Fibroblast of lung (primary cell): ENCODE measurements at regions not wholly inside any gene's neighbourhood (a gene's known extent, or its start where the extent isn't known, plus 50 kb on each side); places are given as distances from the start of the nearest gene placed in this dataset.

ENCODE experiments used
- DNase-seq, 2 donors: peaks; one replicate each; pipeline versions ENCODE4 v3.0.0 to v3.0.0-alpha.2; 2010; ENCODE audit warnings: low read depth in 2 of 2
- H2AFZ ChIP-seq: 2 replicates; pipeline ENCODE4 v1.5.1; 2012; ENCODE audit warnings: low read length, control low read depth, inconsistent platforms
- H3K27ac ChIP-seq: 2 replicates; pipeline ENCODE4 v1.5.1; 2011; ENCODE audit warnings: low read length, control low read depth; ENCODE audit not compliant: insufficient read depth
- H3K27me3 ChIP-seq: 2 replicates; pipeline ENCODE4 v1.5.1; 2011; ENCODE audit warnings: mild to moderate bottlenecking, low read length; ENCODE audit not compliant: control insufficient read depth, insufficient read depth
- H3K36me3 ChIP-seq: 2 replicates; pipeline ENCODE4 v1.5.1; 2011; ENCODE audit warnings: low read length; ENCODE audit not compliant: control insufficient read depth, insufficient read depth
- H3K4me1 ChIP-seq: 2 replicates; pipeline ENCODE4 v1.5.1; 2011; ENCODE audit warnings: low read length; ENCODE audit not compliant: control insufficient read depth, insufficient read depth; ENCODE audit errors: extremely low read depth
- H3K4me2 ChIP-seq: 2 replicates; pipeline ENCODE4 v1.5.1; 2011; ENCODE audit warnings: low read length, control low read depth; ENCODE audit not compliant: insufficient read depth; ENCODE audit errors: extremely low read depth
- H3K4me3 ChIP-seq, 4 experiments: fragments of 200-600 bp in 1 of 4; sonication (generic) in 1 of 4; replicated peaks in 1 of 4; 2 replicates each; pipeline ENCODE4 v1.5.1; 2011 to 2016; ENCODE audit warnings: low read length in 4 of 4, low read depth in 3 of 4, mild to moderate bottlenecking in 3 of 4, control low read depth in 2 of 4, inconsistent platforms in 1 of 4, mixed read lengths in 1 of 4; ENCODE audit not compliant: insufficient read depth in 1 of 4; ENCODE audit errors: control extremely low read depth in 1 of 4
- H3K79me2 ChIP-seq: 2 replicates; pipeline ENCODE4 v1.5.1; 2012; ENCODE audit warnings: mild to moderate bottlenecking, low read length, inconsistent platforms; ENCODE audit not compliant: control insufficient read depth, insufficient read depth
- H3K9ac ChIP-seq: 2 replicates; pipeline ENCODE4 v1.5.1; 2011; ENCODE audit warnings: mild to moderate bottlenecking, low read length, control low read depth; ENCODE audit not compliant: insufficient read depth
- H3K9me3 ChIP-seq: 2 replicates; pipeline ENCODE4 v1.5.1; 2012; ENCODE audit warnings: low read depth, low read length; ENCODE audit not compliant: control insufficient read depth, insufficient read depth
- H4K20me1 ChIP-seq: 2 replicates; pipeline ENCODE4 v1.5.1; 2011; ENCODE audit warnings: low read length; ENCODE audit not compliant: control insufficient read depth, insufficient read depth; ENCODE audit errors: extremely low read depth
- CTCF ChIP-seq, 2 donors: IDR thresholded peaks in 1 of 2; conservative IDR thresholded peaks in 1 of 2; 1 replicate in 1 of 2; 2 replicates in 1 of 2; pipeline ENCODE4 v1.5.1; 2011 to 2012; ENCODE audit warnings: low read length in 2 of 2, control low read depth in 1 of 2, inconsistent platforms in 1 of 2, low read depth in 1 of 2, mild to moderate bottlenecking in 1 of 2
- EZH2 ChIP-seq: IDR thresholded peaks from 2 replicates; pipeline ENCODE4 v1.5.1; 2012; ENCODE audit warnings: low read length, control low read depth, mild to moderate bottlenecking; ENCODE audit errors: missing control alignments

DNA sequence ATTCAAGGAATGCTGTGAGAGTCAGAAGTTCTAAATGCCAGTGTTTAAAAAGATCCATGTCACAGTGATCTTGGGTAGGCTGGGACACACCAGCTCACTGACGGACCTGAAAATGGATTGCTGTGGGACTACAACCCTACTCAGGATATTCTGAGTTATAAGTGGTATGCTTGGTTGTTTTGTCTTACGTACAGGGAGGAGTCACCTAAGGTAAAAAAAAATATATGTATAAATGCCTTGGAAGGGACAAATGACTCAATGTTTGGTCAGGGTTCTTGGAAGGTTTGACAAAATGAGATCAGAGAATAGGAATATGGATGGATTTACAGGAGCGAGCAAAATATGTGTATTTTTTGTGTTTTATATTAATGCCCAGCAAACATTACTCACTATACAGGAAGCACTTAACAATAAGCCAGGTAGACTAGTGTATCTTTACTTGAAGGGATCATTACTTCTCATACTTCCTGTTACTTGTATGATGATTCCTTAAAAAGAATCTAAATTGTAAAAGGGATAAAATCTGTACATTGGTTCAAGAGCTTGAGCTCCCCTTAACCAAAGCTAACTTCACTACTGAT is 767.3 kb downstream of the GBE1 start:
- H3K27ac ChIP-seq, result no peak overlapping the region
- TF ChIP-seq CTCF (conservative IDR thresholded peaks at IDR 0.05 in 1 of 2, IDR thresholded peaks at IDR 0.05 in 1 of 2; ENCODE audit: low read depth in 1 of 2, low read length in 2 of 2) (no peak), EZH2 (no peak)

DNA sequence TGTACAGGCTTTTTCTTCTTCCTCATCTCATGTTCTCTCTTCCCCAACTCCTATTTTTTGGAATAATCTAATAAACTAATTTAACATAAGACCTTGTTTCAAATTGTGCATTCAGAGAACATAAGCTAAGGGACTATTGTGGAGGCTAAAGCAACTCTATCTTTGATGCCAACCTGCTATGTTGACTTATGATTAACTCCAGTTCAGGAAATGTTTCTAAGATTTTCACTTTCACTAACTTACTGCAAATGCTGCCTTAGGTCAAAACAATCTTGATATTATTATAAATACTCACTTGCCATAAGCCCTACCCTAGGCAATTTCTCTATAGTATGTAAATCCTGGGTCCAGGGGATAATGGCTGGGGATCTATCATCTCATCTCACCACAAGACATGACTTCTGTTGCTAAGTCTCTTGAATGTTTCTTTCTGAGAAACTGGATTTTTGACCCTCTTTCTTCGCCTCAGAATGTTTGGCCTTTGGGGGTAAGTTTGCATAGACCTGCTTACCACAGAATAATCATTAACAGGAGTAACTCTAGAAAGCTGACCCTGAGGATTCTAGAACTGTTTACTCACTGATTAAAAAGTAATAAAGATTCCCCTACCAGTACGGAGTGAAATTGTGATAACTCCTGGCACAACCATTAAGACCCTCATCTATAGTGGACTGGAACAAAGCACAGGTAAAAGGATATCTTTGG is 768.1 kb downstream of the GBE1 start:
- H3K4me3 ChIP-seq, result no peak overlapping the region
- no peak overlapping the region for H3K4me2 ChIP-seq
- DNase-seq, result no peak
- H2AFZ ChIP-seq, result no peak overlapping the region
- no peak overlapping the region for H3K27ac ChIP-seq
- H3K9ac ChIP-seq, result no peak overlapping the region
- no peaks in the 10 kb centered on the region for H3K9me3 ChIP-seq
- H4K20me1 ChIP-seq, result no peaks in the 10 kb centered on the region
- H3K4me1 ChIP-seq, result no peaks in the 10 kb centered on the region
- TF ChIP-seq EZH2, result no peak
- no peak for TF ChIP-seq CTCF (conservative IDR thresholded peaks at IDR 0.05 in 1 of 2, IDR thresholded peaks at IDR 0.05 in 1 of 2; ENCODE audit: low read depth in 1 of 2, low read length in 2 of 2)
- H3K36me3 ChIP-seq, result no peaks in the 10 kb centered on the region
- no peaks in the 10 kb centered on the region for H3K27me3 ChIP-seq
- H3K79me2 ChIP-seq, result no peaks in the 10 kb centered on the region

More for the DNA sequence above, 767.3 kb downstream of the GBE1 start:
- Histone ChIP-seq H3K9ac (no peak overlapping the region), H3K79me2 (no peaks in the 10 kb centered on the region), H4K20me1 (no peaks in the 10 kb centered on the region), H3K4me2 (no peak overlapping the region), H3K9me3 (no peaks in the 10 kb centered on the region), H3K4me3 (no peak overlapping the region), H3K36me3 (no peaks in the 10 kb centered on the region), H3K4me1 (no peaks in the 10 kb centered on the region), H3K27me3 (no peaks in the 10 kb centered on the region), H2AFZ (no peak overlapping the region)
- DNase-seq, result no peak

DNA sequence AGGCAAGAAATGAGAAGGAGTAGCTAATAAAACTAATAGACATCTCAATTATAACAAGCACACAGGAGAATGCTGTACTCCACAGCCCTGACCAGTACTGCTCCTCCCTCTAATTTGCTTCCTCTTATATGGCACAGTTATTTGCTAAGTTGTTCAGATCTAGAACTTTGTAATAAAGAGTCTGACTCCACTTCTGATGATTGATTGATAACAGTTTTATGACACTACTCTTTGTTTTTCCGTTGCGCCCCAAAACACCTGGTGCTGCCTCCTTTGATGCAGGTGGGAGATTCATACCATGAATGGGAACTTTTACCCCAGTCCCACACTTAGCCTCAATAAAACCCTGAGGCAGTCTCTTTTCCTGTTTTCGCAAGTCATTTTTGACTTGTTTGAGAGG is 777.7 kb downstream of the GBE1 start:
- Histone ChIP-seq H3K4me2 (no peak overlapping the region), H3K4me1 (no peaks in the 10 kb centered on the region), H2AFZ (no peak overlapping the region), H4K20me1 (no peaks in the 10 kb centered on the region), H3K4me3 (no peak overlapping the region), H3K27me3 (no peaks in the 10 kb centered on the region), H3K9ac (no peak overlapping the region), H3K27ac (no peak overlapping the region), H3K36me3 (no peaks in the 10 kb centered on the region), H3K9me3 (no peaks in the 10 kb centered on the region), H3K79me2 (no peaks in the 10 kb centered on the region)
- TF ChIP-seq EZH2, result no peak
- no peak for TF ChIP-seq CTCF (conservative IDR thresholded peaks at IDR 0.05 in 1 of 2, IDR thresholded peaks at IDR 0.05 in 1 of 2; ENCODE audit: low read depth in 1 of 2, low read length in 2 of 2)
- no peak for DNase-seq
